ENCODE measurements at regions not wholly inside any gene's neighbourhood (a gene's known extent, or its start where the extent isn't known, plus 50 kb on each side); places are given as distances from the start of the nearest gene placed in this dataset.
A peak's percentile ranks its signal among the peaks of the same experiment; 100 is the strongest.

GRCh38 chr19:30667227-30667626 lies 295.0 kb downstream of the ZNF536 start:
- Mint-ChIP-seq H3K27me3 (ENCODE audit: low read depth) (peaks cover 23% of the 10 kb centered on the region), H3K4me3 (no peak overlapping the region), H3K36me3 (no peaks in the 10 kb centered on the region), H3K4me1 (peaks cover 31% of the 10 kb centered on the region), H3K9me3 (no peaks in the 10 kb centered on the region), H3K27ac (no peak overlapping the region)
- TF ChIP-seq CTCF (IDR thresholded peaks at IDR 0.05; ENCODE audit: unreplicated experiment), result no peak
- no peak for DNase-seq (ENCODE audit: low spot score in 2 of 2, unreplicated experiment in 2 of 2)

GRCh38 chr19:30666301-30666803 lies 294.2 kb downstream of the ZNF536 start:
- Mint-ChIP-seq H3K9me3 (no peaks in the 10 kb centered on the region), H3K4me3 (no peak overlapping the region), H3K36me3 (no peaks in the 10 kb centered on the region), H3K27me3 (ENCODE audit: low read depth) (peaks cover 23% of the 10 kb centered on the region), H3K4me1 (peaks cover 39% of the 10 kb centered on the region), H3K27ac (no peak overlapping the region)
- TF ChIP-seq CTCF (IDR thresholded peaks at IDR 0.05; ENCODE audit: unreplicated experiment), result peak; percentile 83
- DNase-seq (ENCODE audit: low spot score in 2 of 2, unreplicated experiment in 2 of 2), result peak in 1 of 2 experiments; percentile 70

- Mint-ChIP-seq H3K9me3 (no peaks in the 10 kb centered on the region), H3K36me3 (no peaks in the 10 kb centered on the region)
- TF ChIP-seq CTCF (IDR thresholded peaks at IDR 0.05; ENCODE audit: unreplicated experiment), result no peak
These were observed 293.3 kb downstream of the ZNF536 start for GRCh38 chr19:30665449-30665848.

GRCh38 chr19:30663611-30664174 lies 291.5 kb downstream of the ZNF536 start:
- Mint-ChIP-seq H3K36me3 (no peaks in the 10 kb centered on the region), H3K4me1 (peaks cover 32% of the 10 kb centered on the region), H3K9me3 (no peaks in the 10 kb centered on the region), H3K4me3 (no peak overlapping the region), H3K27me3 (ENCODE audit: low read depth) (peaks cover 11% of the 10 kb centered on the region), H3K27ac (no peak overlapping the region)
- DNase-seq (ENCODE audit: low spot score in 2 of 2, unreplicated experiment in 2 of 2), result no peak
- TF ChIP-seq CTCF (IDR thresholded peaks at IDR 0.05; ENCODE audit: unreplicated experiment), result no peak

More at GRCh38 chr19:30665449-30665848, 293.3 kb downstream of the ZNF536 start:
- Mint-ChIP-seq H3K27me3 (ENCODE audit: low read depth) (peaks cover 15% of the 10 kb centered on the region), H3K4me1 (peaks cover 39% of the 10 kb centered on the region), H3K4me3 (no peak overlapping the region), H3K27ac (no peak overlapping the region)
- DNase-seq (ENCODE audit: low spot score in 2 of 2, unreplicated experiment in 2 of 2), result no peak

- H3K9me3 Mint-ChIP-seq, result no peaks in the 10 kb centered on the region
- peak overlapping the region; percentile 2 for H3K4me3 Mint-ChIP-seq
- peaks cover 32% of the 10 kb centered on the region for H3K4me1 Mint-ChIP-seq
- no peak for DNase-seq (ENCODE audit: low spot score in 2 of 2, unreplicated experiment in 2 of 2)
- H3K27me3 Mint-ChIP-seq (ENCODE audit: low read depth), result peaks cover 19% of the 10 kb centered on the region
- no peak for TF ChIP-seq CTCF (IDR thresholded peaks at IDR 0.05; ENCODE audit: unreplicated experiment)
- H3K27ac Mint-ChIP-seq, result peak overlapping the region; percentile 65
- H3K36me3 Mint-ChIP-seq, result no peaks in the 10 kb centered on the region
These were observed 290.2 kb downstream of the ZNF536 start for GRCh38 chr19:30662211-30662861.

All from mesothelial cell of epicardium (in vitro differentiated cells).